HEK293T (cell line): ENCODE measurements at regions not wholly inside any gene's neighbourhood (a gene's known extent, or its start where the extent isn't known, plus 50 kb on each side); places are given as distances from the start of the nearest gene placed in this dataset.

ENCODE experiments used
- CTCF ChIA-PET: fragments of 350-600 bp; formaldehyde crosslinking; extraction: SDS; loops from one replicate; lab custom pipeline; 2021; ENCODE audit warnings: antibody characterized with exemption, inconsistent platforms; lab: Yijun Ruan, JAX
- POLR2A ChIA-PET: fragments of 350-600 bp; formaldehyde crosslinking; extraction: SDS; loops from one replicate; lab custom pipeline; 2020; ENCODE audit warnings: antibody characterized with exemption, inconsistent platforms; lab: Yijun Ruan, JAX
- DNase-seq: peaks from one replicate; pipeline ENCODE4 v3.0.0; 2012; ENCODE audit warnings: mixed read lengths; ENCODE audit errors: extremely low spot score
- ARNT ChIP-seq: fragments of 450-650 bp; IDR thresholded peaks from 2 replicates; pipeline ENCODE4 v1.6.1; 2017; ENCODE audit warnings: mild to moderate bottlenecking
- BHLHE40 ChIP-seq: fragments of 450-650 bp; IDR thresholded peaks from 2 replicates; pipeline ENCODE4 v1.6.1; 2016; ENCODE audit warnings: mild to moderate bottlenecking, moderate library complexity, borderline replicate concordance
- CTBP1 ChIP-seq: fragments of 450-650 bp; IDR thresholded peaks from 2 replicates; pipeline ENCODE4 v1.6.1; 2016; ENCODE audit warnings: borderline replicate concordance
- ELF4 ChIP-seq: fragments of 450-650 bp; IDR thresholded peaks from 2 replicates; pipeline ENCODE4 v1.6.1; 2017; ENCODE audit warnings: antibody characterized with exemption
- FOXA1 ChIP-seq: fragments of 450-650 bp; IDR thresholded peaks from 2 replicates; pipeline ENCODE4 v1.6.1; 2016; ENCODE audit warnings: mild to moderate bottlenecking
- FOXK2 ChIP-seq: fragments of 450-650 bp; IDR thresholded peaks from 2 replicates; pipeline ENCODE4 v1.6.1; 2016; ENCODE audit warnings: mild to moderate bottlenecking
- FOXM1 ChIP-seq: fragments of 450-650 bp; IDR thresholded peaks from 2 replicates; pipeline ENCODE4 v1.6.1; 2017; ENCODE audit warnings: mild to moderate bottlenecking, borderline replicate concordance
- HDGF ChIP-seq: fragments of 450-650 bp; IDR thresholded peaks from 2 replicates; pipeline ENCODE4 v1.6.1; 2017; ENCODE audit warnings: antibody characterized with exemption, borderline replicate concordance
- L3MBTL2 ChIP-seq: fragments of 450-650 bp; conservative IDR thresholded peaks from 2 replicates; pipeline ENCODE4 v1.6.1; 2016; ENCODE audit warnings: mild to moderate bottlenecking
- LEF1 ChIP-seq: fragments of 450-650 bp; IDR thresholded peaks from 2 replicates; pipeline ENCODE4 v1.6.1; 2017; ENCODE audit warnings: mild to moderate bottlenecking, borderline replicate concordance
- NFRKB ChIP-seq: fragments of 450-650 bp; IDR thresholded peaks from 2 replicates; pipeline ENCODE4 v1.6.1; 2016; ENCODE audit warnings: mild to moderate bottlenecking, moderate library complexity
- SP1 ChIP-seq: fragments of 450-650 bp; IDR thresholded peaks from 2 replicates; pipeline ENCODE4 v1.6.1; 2017
- SUZ12 ChIP-seq: fragments of 450-650 bp; IDR thresholded peaks from 2 replicates; pipeline ENCODE4 v1.6.1; 2016; ENCODE audit warnings: mild to moderate bottlenecking
- TARDBP ChIP-seq: fragments of 450-650 bp; IDR thresholded peaks from 2 replicates; pipeline ENCODE4 v1.6.1; 2016
- ZNF384 ChIP-seq: fragments of 450-650 bp; IDR thresholded peaks from 2 replicates; pipeline ENCODE4 v1.6.1; 2016
- TF ChIP-seq, protein P1 (sequence below): fragments of 450-650 bp; IDR thresholded peaks from 2 replicates; pipeline ENCODE4 v1.6.1; 2016

DNA sequence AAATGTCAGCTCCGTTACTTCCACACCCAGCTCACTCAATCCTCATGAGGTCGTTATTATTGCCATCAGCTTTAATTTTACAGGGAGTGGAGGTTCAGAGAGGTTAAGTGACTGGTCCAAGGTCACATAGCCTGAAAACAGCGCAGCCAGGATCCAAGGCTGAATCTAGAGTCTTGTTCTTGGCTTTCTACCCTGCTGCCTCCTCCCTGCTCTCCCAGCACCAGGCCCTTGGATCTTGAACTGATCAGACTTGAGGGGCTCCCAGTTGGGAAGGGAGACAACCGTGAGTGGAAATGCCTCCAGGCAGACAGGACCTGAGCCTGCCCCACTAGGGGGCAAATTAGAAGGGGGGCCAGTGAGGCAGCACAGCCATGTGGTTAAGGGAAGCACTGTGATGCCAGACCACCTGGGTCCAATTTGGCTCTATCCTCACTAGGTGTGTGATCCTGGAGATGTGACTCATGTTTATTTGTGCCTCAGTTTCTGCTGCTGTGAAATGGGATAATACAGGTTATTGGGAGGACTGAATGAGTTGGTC lies 135.6 kb upstream of the PTPN1 start:
- ChIA-PET POLR2A (no interaction called here), CTCF (no interaction called here)
- TF ChIP-seq L3MBTL2 (no peak), FOXM1 (no peak), ZNF384 (no peak), LEF1 (no peak), ARNT (no peak), BHLHE40 (no peak), HDGF (no peak), NFRKB (no peak), FOXK2 (no peak), CTBP1 (no peak), SP1 (no peak), TARDBP (no peak), SUZ12 (no peak), ELF4 (no peak)
- TF ChIP-seq, protein P1, sequence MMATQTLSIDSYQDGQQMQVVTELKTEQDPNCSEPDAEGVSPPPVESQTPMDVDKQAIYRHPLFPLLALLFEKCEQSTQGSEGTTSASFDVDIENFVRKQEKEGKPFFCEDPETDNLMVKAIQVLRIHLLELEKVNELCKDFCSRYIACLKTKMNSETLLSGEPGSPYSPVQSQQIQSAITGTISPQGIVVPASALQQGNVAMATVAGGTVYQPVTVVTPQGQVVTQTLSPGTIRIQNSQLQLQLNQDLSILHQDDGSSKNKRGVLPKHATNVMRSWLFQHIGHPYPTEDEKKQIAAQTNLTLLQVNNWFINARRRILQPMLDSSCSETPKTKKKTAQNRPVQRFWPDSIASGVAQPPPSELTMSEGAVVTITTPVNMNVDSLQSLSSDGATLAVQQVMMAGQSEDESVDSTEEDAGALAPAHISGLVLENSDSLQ = no peak
- no peak for DNase-seq

DNA sequence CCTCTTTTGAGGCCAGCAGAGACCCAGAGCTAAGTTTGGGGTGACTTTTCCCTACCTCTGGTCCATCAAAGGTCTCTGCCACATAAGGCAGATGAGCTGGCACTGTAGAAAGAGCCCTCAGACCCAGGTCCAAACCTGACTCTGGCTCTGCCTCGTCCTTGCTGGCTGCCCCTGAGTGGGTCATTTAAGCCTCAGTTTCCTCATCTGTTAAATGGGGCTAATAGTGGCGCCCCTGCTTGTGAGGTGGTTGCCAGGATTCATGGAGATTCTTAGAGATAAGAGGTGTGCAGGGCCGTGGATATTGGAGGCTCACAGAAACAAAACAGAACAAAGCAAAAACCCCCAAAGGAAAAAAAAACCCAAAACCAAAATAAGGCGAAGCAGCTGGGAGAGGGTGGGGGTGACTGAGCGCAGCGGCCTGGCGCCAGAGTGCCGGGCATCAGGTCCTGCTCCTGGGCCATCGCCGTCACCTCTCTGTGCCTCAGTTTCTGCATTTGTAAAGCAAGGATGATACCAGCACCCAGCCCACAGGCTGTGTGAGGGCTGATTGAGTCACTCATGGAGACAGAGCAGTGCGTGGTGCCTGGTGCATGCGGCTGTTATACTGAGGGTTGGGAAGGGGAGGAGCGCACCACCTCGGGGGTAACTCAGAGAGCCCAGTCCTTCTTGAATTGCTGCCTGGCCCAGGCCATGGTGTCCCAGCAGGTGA lies 133.8 kb upstream of the PTPN1 start:
- no peak for TF ChIP-seq ELF4
- TF ChIP-seq LEF1 = no peak
- TF ChIP-seq NFRKB = no peak
- TF ChIP-seq ZNF384 = no peak
- CTCF ChIA-PET = no interaction called here
- no peak for DNase-seq
- POLR2A ChIA-PET = no interaction called here

DNA sequence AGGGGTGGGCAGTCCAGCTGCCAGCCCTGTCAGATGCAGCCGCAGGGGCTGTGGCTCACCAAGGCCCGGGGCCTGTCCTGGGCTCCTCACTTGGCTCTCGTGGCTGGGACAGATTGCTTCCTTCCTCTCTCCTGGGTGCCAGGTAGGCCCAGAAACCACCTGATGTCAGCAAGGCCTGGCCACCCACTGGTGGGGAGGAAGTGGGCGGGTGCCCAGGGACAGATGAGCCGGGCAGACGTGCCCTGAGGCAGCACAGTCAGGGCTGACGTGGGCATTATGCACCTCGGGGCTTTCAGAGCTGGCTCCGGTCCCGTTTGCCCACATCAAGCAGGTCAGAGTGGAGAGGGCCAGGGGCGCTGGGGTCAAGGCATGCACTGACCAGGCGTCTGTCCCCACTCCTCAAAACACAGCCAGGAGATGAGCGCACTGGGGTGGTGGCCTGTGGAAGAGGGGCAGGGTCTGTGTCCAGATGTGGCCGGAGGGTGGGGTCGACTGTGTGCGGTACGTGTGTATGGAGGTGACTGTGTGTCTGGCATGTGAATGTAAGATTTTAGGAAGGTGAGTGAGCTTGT lies 133.2 kb upstream of the PTPN1 start:
- TF ChIP-seq FOXA1 (no peak), SUZ12 (no peak)
- no peak for DNase-seq
- CTCF ChIA-PET = interaction anchor here (0.5 kb wide), 1 partner anchor 467 kb away, joined by 3 read pairs; no protein-coding TSS in a partner anchor

DNA sequence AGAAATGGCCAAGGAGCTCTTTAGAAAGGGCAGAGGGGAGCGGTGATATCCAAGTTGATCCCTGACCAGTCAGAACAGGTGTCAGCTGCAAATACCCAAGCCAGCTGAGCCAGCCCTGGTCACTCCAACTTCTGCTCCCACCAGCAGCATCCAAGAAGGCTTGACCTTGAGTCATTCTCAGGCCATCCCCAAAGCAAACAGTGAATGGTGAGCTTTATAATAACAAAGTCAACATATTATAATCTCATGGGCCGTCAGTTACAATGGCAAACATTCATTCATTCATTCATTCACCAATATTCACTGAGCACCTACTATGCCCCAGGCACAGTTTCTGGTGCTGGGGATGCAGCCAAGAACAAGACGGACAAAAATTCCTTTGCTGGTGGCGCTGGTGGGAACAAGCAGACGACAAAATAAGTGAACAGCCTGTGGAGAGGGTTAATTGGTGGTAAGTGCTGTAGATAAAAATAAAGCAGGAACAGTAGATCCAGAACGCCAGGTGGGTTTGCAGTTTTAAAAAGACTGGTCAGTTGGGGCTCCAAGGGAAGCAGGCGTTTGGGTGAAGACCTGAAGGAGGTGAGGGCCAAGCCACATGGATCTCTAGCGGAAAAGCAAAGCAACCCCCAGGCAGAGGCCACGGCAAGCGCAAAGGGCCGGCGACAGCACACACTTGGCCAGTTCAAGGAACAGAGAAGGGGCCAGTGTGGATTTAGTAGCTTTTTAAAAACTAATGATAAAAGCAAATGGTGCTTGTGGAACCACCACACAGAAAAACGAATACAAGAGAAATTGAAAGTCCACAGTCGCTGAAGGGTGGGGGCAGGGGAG lies 131.8 kb upstream of the PTPN1 start:
- CTCF ChIA-PET = interaction anchor here (0.8 kb wide), 1 partner anchor 12 kb away, joined by 3 read pairs; no protein-coding TSS in a partner anchor
- POLR2A ChIA-PET = interaction anchor here (0.9 to 1.0 kb wide), 2 partner anchors 11 to 188 kb away, joined by 3 read pairs; partner anchors contain the start of gene CEBPB
- no peak for DNase-seq
- TF ChIP-seq FOXA1 (no peak), SP1 (no peak), L3MBTL2 (no peak), FOXM1 (no peak), ARNT (no peak), FOXK2 (no peak)

More for the DNA sequence above, 133.2 kb upstream of the PTPN1 start:
- POLR2A ChIA-PET = interaction anchor here (1.0 kb wide), 1 partner anchor 9 kb away, joined by 3 read pairs; no protein-coding TSS in a partner anchor

DNA sequence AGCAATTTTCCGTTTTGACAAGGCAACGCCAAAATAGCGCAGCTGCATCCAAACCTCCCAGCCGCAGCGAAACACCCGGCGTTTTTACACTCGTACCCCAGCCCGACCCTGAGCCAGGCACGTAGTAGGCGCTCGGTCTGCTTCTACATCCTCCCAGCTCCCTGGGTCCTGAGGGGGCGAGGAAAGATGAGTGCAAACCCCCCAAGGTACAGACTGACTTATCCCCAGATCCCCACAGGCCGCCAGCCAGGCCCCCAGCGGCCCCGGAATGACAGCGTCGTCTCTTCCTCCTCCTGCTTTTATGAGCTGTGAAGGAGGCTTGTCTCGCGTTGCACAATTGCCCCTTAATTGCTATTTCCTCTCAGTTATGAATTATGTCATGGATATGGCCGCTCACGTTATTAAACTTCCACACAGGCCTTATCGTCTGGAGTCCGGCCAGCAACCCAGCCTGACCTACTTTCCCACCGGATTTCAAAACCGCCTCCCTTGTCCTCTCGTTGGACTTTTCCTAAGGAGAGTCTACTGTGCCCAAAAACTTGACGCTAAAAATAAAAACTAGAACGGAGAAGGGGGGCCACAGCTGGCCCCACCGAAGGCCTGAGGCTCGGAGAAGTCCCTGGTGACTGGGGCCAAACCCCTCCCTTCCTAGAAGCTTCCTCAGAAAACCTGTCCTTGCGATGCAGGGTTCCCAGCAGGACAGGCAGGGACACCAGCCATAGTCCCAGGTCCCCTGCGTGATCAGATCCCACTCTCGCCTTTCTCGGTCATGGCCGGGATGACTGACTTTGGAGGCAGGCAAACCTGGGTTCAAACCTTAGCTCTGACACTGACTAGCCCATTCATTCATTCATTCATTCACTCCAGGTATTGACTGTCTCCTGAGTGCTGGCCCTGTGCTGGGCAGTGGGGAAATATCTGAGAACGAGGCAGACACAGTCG lies 130.9 kb upstream of the PTPN1 start:
- no peak for DNase-seq
- TF ChIP-seq, protein P1 = no peak
- TF ChIP-seq L3MBTL2 = peak; percentile 24; the same call in 1 of the 2 replicates
- ChIA-PET POLR2A (no interaction called here), CTCF (interaction anchor here (0.8 kb wide), 1 partner anchor 11 kb away, joined by 3 read pairs; no protein-coding TSS in a partner anchor)

DNA sequence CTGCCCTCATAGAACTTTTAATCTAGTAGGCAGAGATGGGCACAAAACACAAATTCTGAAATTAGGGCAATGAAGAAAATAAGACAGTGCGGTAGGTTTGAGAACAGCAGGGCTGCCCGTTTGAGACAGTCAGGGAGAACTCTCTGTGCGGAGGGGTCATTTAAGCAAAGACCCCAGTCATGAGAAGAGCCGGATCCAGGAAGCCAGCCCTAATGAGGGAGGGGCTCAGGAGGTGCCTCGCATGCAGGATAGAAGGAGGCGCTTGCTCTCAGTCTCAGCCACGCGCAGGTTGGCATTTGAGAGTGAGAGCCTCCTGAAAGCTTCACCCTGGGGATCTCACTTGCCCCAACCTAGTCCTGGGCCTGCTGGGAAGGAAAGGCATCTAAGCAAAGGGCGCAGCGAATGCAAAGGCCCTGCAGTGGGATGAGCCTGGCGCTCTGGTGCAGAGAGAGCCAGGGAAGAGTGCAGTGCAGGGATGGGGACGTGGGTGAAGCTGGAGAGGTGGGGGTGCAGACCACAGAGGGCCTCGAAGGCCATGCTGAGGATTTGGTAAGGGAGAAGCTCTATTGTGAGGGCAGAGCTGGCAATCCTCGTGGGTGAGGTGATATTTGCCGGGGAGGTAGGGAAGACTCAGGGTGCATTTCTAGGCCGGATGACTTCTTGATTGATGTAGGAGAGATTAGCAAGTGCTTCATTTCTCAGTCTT lies 130.0 kb upstream of the PTPN1 start:
- ChIA-PET POLR2A (no interaction called here), CTCF (no interaction called here)
- TF ChIP-seq NFRKB (no peak), LEF1 (no peak), TARDBP (no peak), FOXM1 (no peak), L3MBTL2 (no peak), FOXA1 (no peak)
- DNase-seq = no peak
